ENCODE measurements at regions not wholly inside any gene's neighbourhood (a gene's known extent, or its start where the extent isn't known, plus 50 kb on each side); places are given as distances from the start of the nearest gene placed in this dataset.

- TF ChIP-seq, protein P1, sequence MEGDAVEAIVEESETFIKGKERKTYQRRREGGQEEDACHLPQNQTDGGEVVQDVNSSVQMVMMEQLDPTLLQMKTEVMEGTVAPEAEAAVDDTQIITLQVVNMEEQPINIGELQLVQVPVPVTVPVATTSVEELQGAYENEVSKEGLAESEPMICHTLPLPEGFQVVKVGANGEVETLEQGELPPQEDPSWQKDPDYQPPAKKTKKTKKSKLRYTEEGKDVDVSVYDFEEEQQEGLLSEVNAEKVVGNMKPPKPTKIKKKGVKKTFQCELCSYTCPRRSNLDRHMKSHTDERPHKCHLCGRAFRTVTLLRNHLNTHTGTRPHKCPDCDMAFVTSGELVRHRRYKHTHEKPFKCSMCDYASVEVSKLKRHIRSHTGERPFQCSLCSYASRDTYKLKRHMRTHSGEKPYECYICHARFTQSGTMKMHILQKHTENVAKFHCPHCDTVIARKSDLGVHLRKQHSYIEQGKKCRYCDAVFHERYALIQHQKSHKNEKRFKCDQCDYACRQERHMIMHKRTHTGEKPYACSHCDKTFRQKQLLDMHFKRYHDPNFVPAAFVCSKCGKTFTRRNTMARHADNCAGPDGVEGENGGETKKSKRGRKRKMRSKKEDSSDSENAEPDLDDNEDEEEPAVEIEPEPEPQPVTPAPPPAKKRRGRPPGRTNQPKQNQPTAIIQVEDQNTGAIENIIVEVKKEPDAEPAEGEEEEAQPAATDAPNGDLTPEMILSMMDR (conservative IDR thresholded peaks at IDR 0.05; ENCODE audit: low read depth, low read length), result no peak
- TF ChIP-seq EZH2 (IDR thresholded peaks at IDR 0.05; ENCODE audit: borderline replicate concordance, low read depth, low read length, poor library complexity, severe bottlenecking), result no peak
These were observed 225.7 kb downstream of the RPS24 start for GRCh38 chr10:78259391-78259790.
